Activated CD4-positive, CD25-positive, alpha-beta regulatory T cell treated with anti-CD3 and anti-CD28 coated beads, Interleukin-2, amount 50 U/mL, for 24 hours (primary cell): ENCODE measurements at regions not wholly inside any gene's neighbourhood (a gene's known extent, or its start where the extent isn't known, plus 50 kb on each side); places are given as distances from the start of the nearest gene placed in this dataset.

Experiments
- ATAC-seq, 2 donors: fragments of 150-1000 bp; cut with Tn5 transposase; one replicate each; pipeline ENCODE4 v1.10.0; 2021; ENCODE audit warnings: mild to moderate bottlenecking in 1 of 2, moderate library complexity in 1 of 2

- ATAC-seq, result no peak
Measured at GRCh38 chr9:105828171-105828570, 133.8 kb downstream of the TMEM38B start.

GRCh38 chr9:105828596-105829213, 134.4 kb downstream of the TMEM38B start:
- ATAC-seq, result no peak

- no peak for ATAC-seq
Measured at GRCh38 chr9:105830461-105830860, 136.1 kb downstream of the TMEM38B start.

- no peak for ATAC-seq
Measured at GRCh38 chr9:105832096-105832710, 137.9 kb downstream of the TMEM38B start.

GRCh38 chr9:105833271-105833975, 139.1 kb downstream of the TMEM38B start:
- no peak for ATAC-seq

GRCh38 chr9:105834404-105834803, 140.1 kb downstream of the TMEM38B start:
- ATAC-seq, result no peak

GRCh38 chr9:105835721-105836120, 141.4 kb downstream of the TMEM38B start:
- no peak for ATAC-seq

GRCh38 chr9:105836936-105837660, 142.8 kb downstream of the TMEM38B start:
- no peak for ATAC-seq

- ATAC-seq, result no peak
Measured at GRCh38 chr9:105841562-105841961, 147.2 kb downstream of the TMEM38B start.

GRCh38 chr9:105842023-105842644, 147.8 kb downstream of the TMEM38B start:
- no peak for ATAC-seq

GRCh38 chr9:105846825-105847224, 152.5 kb downstream of the TMEM38B start:
- ATAC-seq, result no peak

- no peak for ATAC-seq
Measured at GRCh38 chr9:105850852-105851500, 156.6 kb downstream of the TMEM38B start.

- ATAC-seq, result no peak
Measured at GRCh38 chr9:105854026-105854782, 159.9 kb downstream of the TMEM38B start.

- ATAC-seq, result no peak
Measured at GRCh38 chr9:105854783-105855724, 160.7 kb downstream of the TMEM38B start.

GRCh38 chr9:105855987-105856386, 161.6 kb downstream of the TMEM38B start:
- no peak for ATAC-seq

GRCh38 chr9:105858006-105858690, 163.8 kb downstream of the TMEM38B start:
- peak in 1 of 2 donors; percentile 17 for ATAC-seq

GRCh38 chr9:105858877-105859276, 164.5 kb downstream of the TMEM38B start:
- peak; percentile 41 to 60 for ATAC-seq

GRCh38 chr9:105859428-105860091, 165.2 kb downstream of the TMEM38B start:
- no peak for ATAC-seq

GRCh38 chr9:105860516-105860915, 166.2 kb downstream of the TMEM38B start:
- ATAC-seq, result no peak
